GM12892 (cell line): ENCODE measurements at regions not wholly inside any gene's neighbourhood (a gene's known extent, or its start where the extent isn't known, plus 50 kb on each side); places are given as distances from the start of the nearest gene placed in this dataset.

Experiments used
- POLR2A ChIP-seq: IDR thresholded peaks from 2 replicates; pipeline ENCODE4 v1.6.1; 2011; ENCODE audit warnings: low read depth, low read length, control low read depth
- TAF1 ChIP-seq: IDR thresholded peaks from 2 replicates; pipeline ENCODE4 v1.6.1; 2011; ENCODE audit warnings: low read depth, mild to moderate bottlenecking, control low read depth, low read length, borderline replicate concordance

- TF ChIP-seq TAF1 (no peak), POLR2A (no peak)
Observed at GRCh38 chr4:127036296-127036695, 596.5 kb upstream of the INTU start.
